ENCODE measurements at regions not wholly inside any gene's neighbourhood (a gene's known extent, or its start where the extent isn't known, plus 50 kb on each side); places are given as distances from the start of the nearest gene placed in this dataset.

- Histone ChIP-seq H3K4me1 (ENCODE audit: control insufficient read depth, insufficient read depth, low read length) (no peaks in the 10 kb centered on the region), H3K27me3 (ENCODE audit: control insufficient read depth, insufficient read depth) (no peaks in the 10 kb centered on the region), H3K9me3 (ENCODE audit: control insufficient read depth, low read length) (no peaks in the 10 kb centered on the region), H3K27ac (ENCODE audit: low read length) (no peak overlapping the region), H3K4me3 (ENCODE audit: low read length) (no peak overlapping the region)
- DNase-seq (no peak), ATAC-seq (no peak)
- intact Hi-C loops (cut with DNase I) = no loop called here
- 73% methylated on average over 3 of the region's 3 CpGs for WGBS
Measured at GRCh38 chr18:25518716-25519053, 166.7 kb upstream of the ZNF521 start.

- H3K4me3 ChIP-seq (ENCODE audit: low read length) = no peak overlapping the region
- H3K9me3 ChIP-seq (ENCODE audit: control insufficient read depth, low read length) = no peaks in the 10 kb centered on the region
- no peak for DNase-seq
- 16% methylated on average over 6 of the region's 6 CpGs for WGBS
- no peaks in the 10 kb centered on the region for H3K4me1 ChIP-seq (ENCODE audit: control insufficient read depth, insufficient read depth, low read length)
- no peak overlapping the region for H3K27ac ChIP-seq (ENCODE audit: low read length)
- no peaks in the 10 kb centered on the region for H3K27me3 ChIP-seq (ENCODE audit: control insufficient read depth, insufficient read depth)
- ATAC-seq = no peak
- intact Hi-C loops (cut with DNase I) = no loop called here
Measured at GRCh38 chr18:25517881-25518715, 166.1 kb upstream of the ZNF521 start.

- no peaks in the 10 kb centered on the region for H3K27me3 ChIP-seq (ENCODE audit: control insufficient read depth, insufficient read depth)
- H3K4me1 ChIP-seq (ENCODE audit: control insufficient read depth, insufficient read depth, low read length) = no peaks in the 10 kb centered on the region
- no peak overlapping the region for H3K4me3 ChIP-seq (ENCODE audit: low read length)
- no peaks in the 10 kb centered on the region for H3K9me3 ChIP-seq (ENCODE audit: control insufficient read depth, low read length)
- DNase-seq = no peak
- whole genome bisulfite sequencing = 82% methylated on average over 7 of the region's 7 CpGs
- intact Hi-C loops (cut with DNase I) = no loop called here
- no peak for ATAC-seq
- no peak overlapping the region for H3K27ac ChIP-seq (ENCODE audit: low read length)
Measured at GRCh38 chr18:25516747-25517498, 165.0 kb upstream of the ZNF521 start.

DNA sequence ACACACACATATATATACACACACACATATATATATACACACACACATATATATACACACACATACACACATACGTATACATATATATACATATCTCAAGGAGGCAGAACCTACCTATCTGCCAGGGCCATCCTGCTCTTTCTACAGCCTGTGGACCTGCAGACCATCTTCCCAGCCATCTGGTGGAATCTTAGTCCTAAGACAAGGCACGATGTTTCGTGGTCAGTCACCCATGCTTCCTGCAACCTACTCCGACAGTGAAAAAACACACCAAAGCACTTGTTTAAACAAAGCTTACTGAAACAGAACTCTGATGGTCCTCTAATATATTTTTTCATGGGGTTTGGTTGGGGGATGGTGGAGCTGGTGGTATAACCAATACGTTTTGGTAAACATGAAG lies 164.2 kb upstream of the ZNF521 start:
- DNase-seq (no peak), ATAC-seq (no peak)
- intact Hi-C loops (cut with DNase I) = no loop called here
- H3K4me3 ChIP-seq (ENCODE audit: low read length) = no peak overlapping the region
- no peaks in the 10 kb centered on the region for H3K27me3 ChIP-seq (ENCODE audit: control insufficient read depth, insufficient read depth)
- WGBS = 65% methylated on average over 5 of the region's 5 CpGs
- H3K27ac ChIP-seq (ENCODE audit: low read length) = no peak overlapping the region
- no peaks in the 10 kb centered on the region for H3K4me1 ChIP-seq (ENCODE audit: control insufficient read depth, insufficient read depth, low read length)
- H3K9me3 ChIP-seq (ENCODE audit: control insufficient read depth, low read length) = no peaks in the 10 kb centered on the region

GRCh38 chr18:25510096-25510495 lies 158.1 kb upstream of the ZNF521 start:
- no peak for DNase-seq
- Histone ChIP-seq H3K27me3 (ENCODE audit: control insufficient read depth, insufficient read depth) (no peaks in the 10 kb centered on the region), H3K9me3 (ENCODE audit: control insufficient read depth, low read length) (no peaks in the 10 kb centered on the region), H3K4me3 (ENCODE audit: low read length) (no peak overlapping the region), H3K27ac (ENCODE audit: low read length) (no peak overlapping the region), H3K4me1 (ENCODE audit: control insufficient read depth, insufficient read depth, low read length) (no peaks in the 10 kb centered on the region)
- intact Hi-C loops (cut with DNase I) = no loop called here
- ATAC-seq = no peak
- WGBS = 69% methylated on average over 2 of the region's 2 CpGs

DNA sequence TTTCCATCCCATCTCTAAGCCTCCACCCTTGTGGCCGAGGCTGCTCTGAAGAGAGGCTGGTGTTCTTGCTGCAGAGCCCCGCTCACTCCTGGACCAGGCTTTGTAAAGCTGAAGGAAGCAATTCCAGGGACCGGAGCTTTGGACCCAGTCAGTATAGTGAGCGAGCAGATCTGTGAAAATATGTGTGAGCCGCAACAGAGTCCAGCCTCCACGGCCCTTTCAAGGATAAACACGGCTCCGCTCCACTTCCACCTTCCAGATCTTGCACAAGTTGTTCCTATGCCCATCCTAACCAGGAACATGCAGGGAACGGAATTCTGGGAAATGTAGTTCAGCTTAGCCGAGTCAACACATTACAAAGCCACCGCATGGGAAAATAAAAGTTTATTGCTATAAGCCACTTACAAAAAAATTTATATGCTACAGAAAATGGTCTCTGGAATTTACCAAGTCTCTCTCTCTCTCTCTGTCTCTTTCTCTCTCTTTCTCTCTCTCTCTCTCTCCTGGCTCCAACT lies 151.7 kb upstream of the ZNF521 start:
- Histone ChIP-seq H3K9me3 (ENCODE audit: control insufficient read depth, low read length) (no peaks in the 10 kb centered on the region), H3K4me1 (ENCODE audit: control insufficient read depth, insufficient read depth, low read length) (no peaks in the 10 kb centered on the region), H3K27ac (ENCODE audit: low read length) (no peak overlapping the region), H3K27me3 (ENCODE audit: control insufficient read depth, insufficient read depth) (no peaks in the 10 kb centered on the region), H3K4me3 (ENCODE audit: low read length) (peak overlapping the region; percentile 80)
- WGBS = 3% methylated on average over 11 of the region's 11 CpGs
- ATAC-seq (peak; percentile 97 to 98), DNase-seq (peak; percentile 52 to 80 (median 74))
- intact Hi-C loops (cut with DNase I) = no loop called here

- intact Hi-C loops (cut with DNase I) = no loop called here
- no peak for ATAC-seq
- no peaks in the 10 kb centered on the region for H3K27me3 ChIP-seq (ENCODE audit: control insufficient read depth, insufficient read depth)
Measured at GRCh38 chr18:25497151-25497794, 145.3 kb upstream of the ZNF521 start.

GRCh38 chr18:25496544-25496943 lies 144.6 kb upstream of the ZNF521 start:
- Histone ChIP-seq H3K4me1 (ENCODE audit: control insufficient read depth, insufficient read depth, low read length) (no peaks in the 10 kb centered on the region), H3K9me3 (ENCODE audit: control insufficient read depth, low read length) (no peaks in the 10 kb centered on the region), H3K27ac (ENCODE audit: low read length) (no peak overlapping the region), H3K4me3 (ENCODE audit: low read length) (no peak overlapping the region), H3K27me3 (ENCODE audit: control insufficient read depth, insufficient read depth) (no peaks in the 10 kb centered on the region)
- 42% methylated on average over 2 of the region's 2 CpGs for WGBS
- intact Hi-C loops (cut with DNase I) = no loop called here
- DNase-seq (no peak), ATAC-seq (no peak)

More at GRCh38 chr18:25497151-25497794, 145.3 kb upstream of the ZNF521 start:
- Histone ChIP-seq H3K4me1 (ENCODE audit: control insufficient read depth, insufficient read depth, low read length) (no peaks in the 10 kb centered on the region), H3K27ac (ENCODE audit: low read length) (no peak overlapping the region), H3K4me3 (ENCODE audit: low read length) (no peak overlapping the region), H3K9me3 (ENCODE audit: control insufficient read depth, low read length) (no peaks in the 10 kb centered on the region)
- WGBS = 85% methylated on average over 2 of the region's 2 CpGs
- DNase-seq = no peak

GRCh38 chr18:25495606-25496005 lies 143.6 kb upstream of the ZNF521 start:
- Histone ChIP-seq H3K4me1 (ENCODE audit: control insufficient read depth, insufficient read depth, low read length) (no peaks in the 10 kb centered on the region), H3K27me3 (ENCODE audit: control insufficient read depth, insufficient read depth) (no peaks in the 10 kb centered on the region), H3K9me3 (ENCODE audit: control insufficient read depth, low read length) (no peaks in the 10 kb centered on the region), H3K4me3 (ENCODE audit: low read length) (no peak overlapping the region), H3K27ac (ENCODE audit: low read length) (no peak overlapping the region)
- intact Hi-C loops (cut with DNase I) = no loop called here
- ATAC-seq (no peak), DNase-seq (no peak)
- WGBS = 44% methylated on average over 1 of the region's 1 CpG

DNA sequence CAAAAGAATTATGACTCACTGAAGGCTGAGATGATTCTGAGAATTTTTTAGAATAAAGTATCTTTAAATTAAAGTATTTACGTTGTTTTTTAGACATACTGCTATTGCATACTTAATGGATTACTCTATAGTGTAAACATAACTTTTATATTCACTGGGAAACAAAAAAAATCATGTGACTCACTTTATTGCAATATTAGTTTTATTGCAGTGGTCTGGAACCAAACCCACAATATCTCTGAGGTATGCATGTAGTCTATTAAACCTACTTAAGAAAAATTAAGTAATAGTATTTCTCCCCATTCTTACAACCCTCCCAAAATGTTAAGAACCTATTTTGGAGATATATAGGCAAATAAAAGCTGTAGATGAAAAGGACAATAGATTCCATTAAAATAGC lies 142.9 kb upstream of the ZNF521 start:
- Histone ChIP-seq H3K27me3 (ENCODE audit: control insufficient read depth, insufficient read depth) (no peaks in the 10 kb centered on the region), H3K4me1 (ENCODE audit: control insufficient read depth, insufficient read depth, low read length) (no peaks in the 10 kb centered on the region), H3K4me3 (ENCODE audit: low read length) (no peak overlapping the region), H3K9me3 (ENCODE audit: control insufficient read depth, low read length) (no peaks in the 10 kb centered on the region), H3K27ac (ENCODE audit: low read length) (no peak overlapping the region)
- ATAC-seq (no peak), DNase-seq (no peak)
- intact Hi-C loops (cut with DNase I) = no loop called here
- WGBS = 80% methylated on average over 1 of the region's 1 CpG

GRCh38 chr18:25493401-25493800 lies 141.4 kb upstream of the ZNF521 start:
- Histone ChIP-seq H3K27me3 (ENCODE audit: control insufficient read depth, insufficient read depth) (no peaks in the 10 kb centered on the region), H3K4me1 (ENCODE audit: control insufficient read depth, insufficient read depth, low read length) (no peaks in the 10 kb centered on the region), H3K4me3 (ENCODE audit: low read length) (no peak overlapping the region), H3K27ac (ENCODE audit: low read length) (no peak overlapping the region), H3K9me3 (ENCODE audit: control insufficient read depth, low read length) (no peaks in the 10 kb centered on the region)
- DNase-seq (no peak), ATAC-seq (no peak)
- intact Hi-C loops (cut with DNase I) = no loop called here

Data from right cardiac atrium (tissue), 5 donors.